Stimulated activated CD8-positive, alpha-beta memory T cell treated with anti-CD3 and anti-CD28 coated beads, Interleukin-15, amount 100 ng/mL, for 4 hours (primary cell): ENCODE measurements at regions not wholly inside any gene's neighbourhood (a gene's known extent, or its start where the extent isn't known, plus 50 kb on each side); places are given as distances from the start of the nearest gene placed in this dataset.

Experiments used
- DNase-seq, 2 donors: peaks; one replicate each; pipeline ENCODE4 v3.0.0-alpha.2; 2020; ENCODE audit warnings: low read depth in 2 of 2

GRCh38 chr2:16412321-16413030 lies 253.2 kb downstream of the CYRIA start:
- DNase-seq, result no peak

GRCh38 chr2:16411788-16412187 lies 253.8 kb downstream of the CYRIA start:
- DNase-seq, result no peak

GRCh38 chr2:16409849-16410248 lies 255.8 kb downstream of the CYRIA start:
- no peak for DNase-seq

- no peak for DNase-seq
Observed at GRCh38 chr2:16409006-16409390, 256.6 kb downstream of the CYRIA start.

- no peak for DNase-seq
Observed at GRCh38 chr2:16408331-16409005, 257.2 kb downstream of the CYRIA start.

- no peak for DNase-seq
Observed at GRCh38 chr2:16407358-16407757, 258.3 kb downstream of the CYRIA start.

GRCh38 chr2:16406496-16407289 lies 258.9 kb downstream of the CYRIA start:
- no peak for DNase-seq

- no peak for DNase-seq
Observed at GRCh38 chr2:16405551-16405950, 260.1 kb downstream of the CYRIA start.

- DNase-seq, result no peak
Observed at GRCh38 chr2:16404551-16405300, 260.9 kb downstream of the CYRIA start.

- no peak for DNase-seq
Observed at GRCh38 chr2:16404146-16404545, 261.5 kb downstream of the CYRIA start.

- no peak for DNase-seq
Observed at GRCh38 chr2:16402891-16403290, 262.7 kb downstream of the CYRIA start.

GRCh38 chr2:16401761-16402300 lies 263.8 kb downstream of the CYRIA start:
- no peak for DNase-seq

GRCh38 chr2:16400127-16400623 lies 265.5 kb downstream of the CYRIA start:
- DNase-seq, result no peak

- DNase-seq, result no peak
Observed at GRCh38 chr2:16398486-16399043, 267.1 kb downstream of the CYRIA start.

- no peak for DNase-seq
Observed at GRCh38 chr2:16397681-16398475, 267.8 kb downstream of the CYRIA start.

GRCh38 chr2:16396986-16397385 lies 268.6 kb downstream of the CYRIA start:
- DNase-seq, result no peak

- DNase-seq, result no peak
Observed at GRCh38 chr2:16396171-16396570, 269.5 kb downstream of the CYRIA start.

GRCh38 chr2:16395601-16396000 lies 270.0 kb downstream of the CYRIA start:
- no peak for DNase-seq

GRCh38 chr2:16394986-16395550 lies 270.6 kb downstream of the CYRIA start:
- DNase-seq, result no peak
